OCI-LY3 (cell line): ENCODE measurements at regions not wholly inside any gene's neighbourhood (a gene's known extent, or its start where the extent isn't known, plus 50 kb on each side); places are given as distances from the start of the nearest gene placed in this dataset.

Experiments used
- H2AFZ ChIP-seq: fragments of 200-600, 300-600 bp; shearing (Covaris generic); 2 replicates; pipeline ENCODE4 v1.6.0; 2014; ENCODE audit warnings: antibody characterized with exemption, low read depth, low read length
- H3K27ac ChIP-seq: fragments of 200-600, 300-600 bp; sonication (generic); 2 replicates; pipeline ENCODE4 v1.5.1; 2014; ENCODE audit warnings: mild to moderate bottlenecking, low read length, moderate library complexity, mixed read lengths
- H3K27me3 ChIP-seq: fragments of 200-600, 300-600 bp; sonication (generic); 2 replicates; pipeline ENCODE4 v1.6.1; 2014; ENCODE audit warnings: low read depth, low read length, mixed read lengths
- H3K36me3 ChIP-seq: fragments of 200-600, 300-600 bp; sonication (generic); replicated peaks from 2 replicates; pipeline ENCODE3; 2014; ENCODE audit warnings: low read depth, low read length, mixed read lengths
- H3K4me1 ChIP-seq: fragments of 300-600, 200-600 bp; sonication (generic); 2 replicates; pipeline ENCODE4 v1.6.1; 2014; ENCODE audit warnings: low read length, mixed read lengths
- H3K4me2 ChIP-seq: fragments of 200-600, 300-600 bp; sonication (generic); 2 replicates; pipeline ENCODE4 v1.6.1; 2014; ENCODE audit warnings: low read length, mixed read lengths
- H3K4me3 ChIP-seq: fragments of 300-600, 200-600 bp; sonication (generic); 2 replicates; pipeline ENCODE4 v1.5.1; 2014; ENCODE audit warnings: antibody characterized with exemption, mild to moderate bottlenecking, low read length, moderate library complexity
- H3K79me2 ChIP-seq: fragments of 300-600, 200-600 bp; shearing (Covaris generic); 2 replicates; pipeline ENCODE4 v1.6.1; 2014; ENCODE audit warnings: mild to moderate bottlenecking, low read length, mixed read lengths
- H3K9ac ChIP-seq: fragments of 300-600, 200-600 bp; shearing (Covaris generic); 2 replicates; pipeline ENCODE4 v1.6.0; 2014; ENCODE audit warnings: mild to moderate bottlenecking, low read length, moderate library complexity
- H3K9me3 ChIP-seq: fragments of 200-600, 300-600 bp; shearing (Covaris generic); 2 replicates; pipeline ENCODE4 v1.6.1; 2014; ENCODE audit warnings: low read length, mixed read lengths; ENCODE audit not compliant: insufficient read depth
- H4K20me1 ChIP-seq: fragments of 200-600, 300-600 bp; sonication (generic); 2 replicates; pipeline ENCODE4 v1.6.1; 2016; ENCODE audit warnings: low read length, mixed read lengths; ENCODE audit not compliant: insufficient read depth
- EZH2phosphoT487 ChIP-seq: fragments of 200-600 bp; shearing (Covaris generic); IDR thresholded peaks from 2 replicates; pipeline ENCODE4 v1.6.1; 2018; ENCODE audit warnings: antibody characterized with exemption, mixed run types, low read depth
- TF ChIP-seq, protein P1 (sequence below): fragments of 200-600, 300-600 bp; sonication (generic); IDR thresholded peaks from 2 replicates; pipeline ENCODE4 v1.5.1; 2014; ENCODE audit warnings: antibody characterized with exemption, low read length, low read depth

DNA sequence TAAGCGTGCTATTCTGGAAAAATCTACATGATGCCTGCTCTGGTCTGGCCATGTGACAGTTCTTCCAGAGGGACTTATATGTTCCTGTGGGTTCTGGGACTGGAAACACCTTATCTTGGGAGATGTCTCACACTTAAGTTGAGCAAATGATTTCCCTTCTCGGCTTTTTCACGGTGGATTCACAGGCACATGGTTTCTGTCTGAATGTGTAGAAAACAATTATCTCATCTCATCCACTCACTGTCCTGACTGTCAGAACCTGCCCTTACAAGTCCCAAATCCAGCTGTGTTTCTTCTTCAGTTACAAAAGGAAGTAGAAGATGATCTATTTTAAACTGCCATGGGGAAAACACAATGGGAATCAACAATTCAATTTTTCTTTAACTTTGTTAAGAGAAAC lies 184.0 kb downstream of the SYK start:
- no peak overlapping the region for H3K4me3 ChIP-seq
- H4K20me1 ChIP-seq: no peaks in the 10 kb centered on the region
- peaks cover 19% of the 10 kb centered on the region; the same call in 1 of the 2 replicates for H3K27me3 ChIP-seq
- no peak overlapping the region for H3K9ac ChIP-seq
- no peaks in the 10 kb centered on the region for H3K36me3 ChIP-seq
- H3K4me1 ChIP-seq: no peaks in the 10 kb centered on the region
- no peak overlapping the region for H3K4me2 ChIP-seq
- no peaks in the 10 kb centered on the region for H3K9me3 ChIP-seq
- H3K27ac ChIP-seq: no peak overlapping the region
- TF ChIP-seq, protein P1, sequence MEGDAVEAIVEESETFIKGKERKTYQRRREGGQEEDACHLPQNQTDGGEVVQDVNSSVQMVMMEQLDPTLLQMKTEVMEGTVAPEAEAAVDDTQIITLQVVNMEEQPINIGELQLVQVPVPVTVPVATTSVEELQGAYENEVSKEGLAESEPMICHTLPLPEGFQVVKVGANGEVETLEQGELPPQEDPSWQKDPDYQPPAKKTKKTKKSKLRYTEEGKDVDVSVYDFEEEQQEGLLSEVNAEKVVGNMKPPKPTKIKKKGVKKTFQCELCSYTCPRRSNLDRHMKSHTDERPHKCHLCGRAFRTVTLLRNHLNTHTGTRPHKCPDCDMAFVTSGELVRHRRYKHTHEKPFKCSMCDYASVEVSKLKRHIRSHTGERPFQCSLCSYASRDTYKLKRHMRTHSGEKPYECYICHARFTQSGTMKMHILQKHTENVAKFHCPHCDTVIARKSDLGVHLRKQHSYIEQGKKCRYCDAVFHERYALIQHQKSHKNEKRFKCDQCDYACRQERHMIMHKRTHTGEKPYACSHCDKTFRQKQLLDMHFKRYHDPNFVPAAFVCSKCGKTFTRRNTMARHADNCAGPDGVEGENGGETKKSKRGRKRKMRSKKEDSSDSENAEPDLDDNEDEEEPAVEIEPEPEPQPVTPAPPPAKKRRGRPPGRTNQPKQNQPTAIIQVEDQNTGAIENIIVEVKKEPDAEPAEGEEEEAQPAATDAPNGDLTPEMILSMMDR: no peak
- TF ChIP-seq EZH2phosphoT487: no peak
- no peaks in the 10 kb centered on the region for H3K79me2 ChIP-seq
- no peak overlapping the region for H2AFZ ChIP-seq

DNA sequence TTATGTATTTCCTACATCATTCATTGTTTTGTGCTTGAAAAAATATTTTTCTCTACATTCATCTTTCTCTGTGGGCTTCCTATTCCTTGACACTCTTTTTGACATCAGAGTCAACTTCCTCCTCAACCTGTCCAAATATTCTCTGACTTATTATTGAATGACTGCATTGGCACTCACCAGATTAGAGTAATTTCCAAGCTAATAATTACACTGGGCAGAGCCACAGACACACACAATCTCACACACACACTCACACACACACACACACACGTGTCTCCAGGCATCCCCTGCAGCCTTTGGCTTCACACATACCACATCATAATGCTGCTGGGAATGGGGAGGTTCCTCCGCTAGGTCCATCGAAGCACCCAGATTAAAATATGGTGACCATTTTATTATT lies 184.5 kb downstream of the SYK start:
- Histone ChIP-seq H3K4me2 (no peak overlapping the region), H3K4me3 (no peak overlapping the region), H3K36me3 (no peaks in the 10 kb centered on the region), H3K4me1 (no peaks in the 10 kb centered on the region), H4K20me1 (no peaks in the 10 kb centered on the region), H3K27ac (no peak overlapping the region), H3K9ac (no peak overlapping the region), H3K79me2 (no peaks in the 10 kb centered on the region), H3K27me3 (peaks cover 21% of the 10 kb centered on the region; the same call in 1 of the 2 replicates), H2AFZ (no peak overlapping the region), H3K9me3 (no peaks in the 10 kb centered on the region)
- no peak for TF ChIP-seq EZH2phosphoT487
- TF ChIP-seq, protein P1: no peak

- Histone ChIP-seq H4K20me1 (no peaks in the 10 kb centered on the region), H3K4me1 (no peaks in the 10 kb centered on the region), H3K9me3 (no peaks in the 10 kb centered on the region), H3K79me2 (no peaks in the 10 kb centered on the region), H3K4me2 (no peak overlapping the region), H3K36me3 (no peaks in the 10 kb centered on the region), H3K27me3 (peaks cover 25% of the 10 kb centered on the region; the same call in 1 of the 2 replicates), H3K4me3 (no peak overlapping the region), H3K27ac (no peak overlapping the region), H3K9ac (no peak overlapping the region), H2AFZ (no peak overlapping the region)
- TF ChIP-seq EZH2phosphoT487: no peak
- TF ChIP-seq, protein P1: no peak
Measured at GRCh38 chr9:90987566-90987965, 185.9 kb downstream of the SYK start.

DNA sequence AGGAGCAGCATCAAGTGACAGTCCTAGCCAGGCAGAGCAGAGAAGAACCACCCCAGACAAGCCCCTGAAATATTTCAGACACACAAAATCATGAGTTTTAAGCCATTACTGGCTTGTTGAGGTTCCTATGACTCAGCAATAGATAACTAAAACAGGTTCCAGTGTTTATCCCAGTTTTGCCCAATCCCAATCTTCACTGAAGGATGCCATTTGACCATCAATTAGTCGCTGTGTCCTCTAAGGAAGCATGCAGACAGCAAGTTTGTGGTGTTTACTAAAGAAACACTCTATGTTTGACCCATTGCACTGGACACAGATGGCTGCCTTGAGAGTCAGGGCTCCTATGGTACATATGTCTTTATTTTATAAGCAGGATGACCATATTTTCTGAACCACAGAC lies 186.7 kb downstream of the SYK start:
- H3K9ac ChIP-seq: no peak overlapping the region
- no peak overlapping the region for H3K4me3 ChIP-seq
- H3K27me3 ChIP-seq: peaks cover 25% of the 10 kb centered on the region; the same call in 1 of the 2 replicates
- no peaks in the 10 kb centered on the region for H4K20me1 ChIP-seq
- H3K36me3 ChIP-seq: no peaks in the 10 kb centered on the region
- no peak for TF ChIP-seq EZH2phosphoT487
- TF ChIP-seq, protein P1: no peak
- no peaks in the 10 kb centered on the region for H3K4me1 ChIP-seq
- no peak overlapping the region for H3K4me2 ChIP-seq
- no peak overlapping the region for H3K27ac ChIP-seq
- no peak overlapping the region for H2AFZ ChIP-seq
- no peaks in the 10 kb centered on the region for H3K79me2 ChIP-seq
- H3K9me3 ChIP-seq: no peaks in the 10 kb centered on the region
